ENCODE measurements at regions not wholly inside any gene's neighbourhood (a gene's known extent, or its start where the extent isn't known, plus 50 kb on each side); places are given as distances from the start of the nearest gene placed in this dataset.

DNA sequence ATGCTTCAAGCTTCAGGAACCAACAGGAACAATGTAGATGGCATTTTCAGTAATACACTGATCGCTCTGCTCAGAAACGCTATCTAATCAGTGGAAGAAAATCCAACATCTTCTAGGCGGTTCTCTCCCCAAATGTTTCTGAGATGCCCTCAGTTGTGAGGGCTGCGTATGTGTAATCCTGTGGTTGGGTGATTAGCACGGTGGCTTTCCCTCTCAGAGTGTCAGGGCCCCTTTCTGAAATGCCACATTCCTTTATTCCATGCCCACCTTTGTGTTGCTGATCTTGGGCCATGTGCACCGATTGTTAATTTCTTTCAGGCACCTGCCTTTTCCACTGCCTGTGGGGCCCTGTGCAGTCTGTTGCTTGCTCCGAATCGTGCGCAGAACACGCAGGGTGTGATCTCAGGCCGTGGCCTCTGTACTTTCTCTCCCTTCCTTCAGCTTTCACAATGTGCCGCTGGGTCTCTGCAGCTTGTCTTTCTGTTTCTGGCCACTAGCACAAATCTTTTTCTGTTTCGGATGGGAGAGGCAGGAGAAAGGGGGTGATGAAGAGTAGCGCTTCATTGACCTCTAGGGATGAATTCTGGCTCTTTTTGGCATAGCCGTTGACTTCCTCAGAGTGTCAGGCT lies 324.0 kb downstream of the PARP8 start:
- H3K27ac ChIP-seq: no peak overlapping the region
- no peak for ATAC-seq
- 93 to 100% methylated on average over 6 to 15 of the region's 15 CpGs for WGBS, 2 donors (ENCODE audit: low coverage in 1 of 2)
- TF ChIP-seq EP300 (IDR thresholded peaks at IDR 0.05): no peak
- TF ChIP-seq, protein P1, sequence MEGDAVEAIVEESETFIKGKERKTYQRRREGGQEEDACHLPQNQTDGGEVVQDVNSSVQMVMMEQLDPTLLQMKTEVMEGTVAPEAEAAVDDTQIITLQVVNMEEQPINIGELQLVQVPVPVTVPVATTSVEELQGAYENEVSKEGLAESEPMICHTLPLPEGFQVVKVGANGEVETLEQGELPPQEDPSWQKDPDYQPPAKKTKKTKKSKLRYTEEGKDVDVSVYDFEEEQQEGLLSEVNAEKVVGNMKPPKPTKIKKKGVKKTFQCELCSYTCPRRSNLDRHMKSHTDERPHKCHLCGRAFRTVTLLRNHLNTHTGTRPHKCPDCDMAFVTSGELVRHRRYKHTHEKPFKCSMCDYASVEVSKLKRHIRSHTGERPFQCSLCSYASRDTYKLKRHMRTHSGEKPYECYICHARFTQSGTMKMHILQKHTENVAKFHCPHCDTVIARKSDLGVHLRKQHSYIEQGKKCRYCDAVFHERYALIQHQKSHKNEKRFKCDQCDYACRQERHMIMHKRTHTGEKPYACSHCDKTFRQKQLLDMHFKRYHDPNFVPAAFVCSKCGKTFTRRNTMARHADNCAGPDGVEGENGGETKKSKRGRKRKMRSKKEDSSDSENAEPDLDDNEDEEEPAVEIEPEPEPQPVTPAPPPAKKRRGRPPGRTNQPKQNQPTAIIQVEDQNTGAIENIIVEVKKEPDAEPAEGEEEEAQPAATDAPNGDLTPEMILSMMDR (IDR thresholded peaks at IDR 0.05): no peak
- TF ChIP-seq POLR2A (IDR thresholded peaks at IDR 0.05): no peak
- TF ChIP-seq POLR2AphosphoS5 (IDR thresholded peaks at IDR 0.05): no peak
- H3K4me1 ChIP-seq: no peaks in the 10 kb centered on the region
- no peaks in the 10 kb centered on the region for H3K9me3 ChIP-seq
- no peaks in the 10 kb centered on the region for H3K36me3 ChIP-seq
- H3K27me3 ChIP-seq: no peaks in the 10 kb centered on the region
- H3K4me3 ChIP-seq: no peak overlapping the region

GRCh38 chr5:50995285-50995942 lies 329.0 kb downstream of the PARP8 start:
- Histone ChIP-seq H3K27ac (no peak overlapping the region), H3K36me3 (no peaks in the 10 kb centered on the region), H3K4me3 (no peak overlapping the region), H3K27me3 (no peaks in the 10 kb centered on the region), H3K9me3 (no peaks in the 10 kb centered on the region), H3K4me1 (no peaks in the 10 kb centered on the region)
- no peak for ATAC-seq
- WGBS, 2 donors (ENCODE audit: low coverage in 1 of 2): 76 to 85% methylated on average over 2 to 3 of the region's 3 CpGs
- no peak for TF ChIP-seq POLR2AphosphoS5 (IDR thresholded peaks at IDR 0.05)
- TF ChIP-seq, protein P1 (IDR thresholded peaks at IDR 0.05): no peak
- no peak for TF ChIP-seq EP300 (IDR thresholded peaks at IDR 0.05)
- TF ChIP-seq POLR2A (IDR thresholded peaks at IDR 0.05): no peak

DNA sequence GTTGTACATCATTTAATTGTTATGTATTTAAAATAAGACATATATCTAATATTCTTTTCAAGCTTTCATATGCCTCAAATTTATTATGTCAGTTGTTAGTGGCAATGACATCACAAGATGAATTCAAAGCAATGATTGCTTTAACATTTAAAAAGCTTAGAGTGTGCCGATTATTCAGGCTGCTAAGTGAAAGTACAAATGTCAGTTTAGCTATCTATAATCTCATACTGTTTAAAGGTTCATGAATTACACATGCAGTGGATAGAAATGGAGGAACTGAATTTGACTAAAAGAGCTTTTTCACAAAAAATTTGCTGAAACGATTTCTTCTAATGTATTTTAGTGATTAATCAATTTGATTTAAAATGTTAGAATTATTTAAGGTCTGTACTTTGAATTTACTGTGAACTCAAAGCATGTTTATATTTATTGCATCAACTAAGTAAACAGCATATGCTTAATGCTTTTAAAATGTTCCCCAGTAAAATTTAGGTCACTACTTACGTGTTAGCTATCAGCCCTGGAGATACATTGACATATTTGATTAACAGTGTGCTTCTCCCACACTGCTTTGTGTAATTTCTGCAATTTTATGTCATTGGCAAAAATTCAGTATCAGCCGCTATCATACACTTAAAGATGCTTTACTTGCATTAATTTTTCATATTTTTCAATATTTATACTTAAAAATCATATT lies 334.9 kb downstream of the PARP8 start:
- no peak for ATAC-seq

DNA sequence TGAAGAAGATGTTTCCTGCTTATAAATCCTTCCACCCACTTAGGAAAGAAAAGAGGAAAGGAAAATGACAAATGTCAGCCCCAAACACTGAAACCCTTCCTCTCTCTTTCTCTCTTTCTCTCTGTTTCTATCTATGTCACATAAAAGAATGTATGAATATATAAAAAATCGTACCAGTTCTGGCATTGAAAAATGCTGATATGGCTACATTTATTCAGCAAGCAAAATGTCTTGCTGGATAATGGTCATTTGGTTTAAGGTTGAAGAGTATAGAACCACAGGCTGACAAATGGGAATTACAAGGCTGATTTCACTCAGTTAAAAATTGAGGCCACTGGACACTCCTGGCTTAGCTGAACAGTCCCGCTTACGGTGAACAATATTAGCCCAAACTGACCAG lies 335.9 kb downstream of the PARP8 start:
- Histone ChIP-seq H3K4me1 (no peaks in the 10 kb centered on the region), H3K27me3 (peaks cover 6% of the 10 kb centered on the region), H3K9me3 (no peaks in the 10 kb centered on the region), H3K4me3 (no peak overlapping the region), H3K27ac (no peak overlapping the region), H3K36me3 (no peaks in the 10 kb centered on the region)
- WGBS, 2 donors (ENCODE audit: low coverage in 1 of 2): 88 to 94% methylated on average over 3 of the region's 3 CpGs
- ATAC-seq: no peak
- TF ChIP-seq, protein P1 (IDR thresholded peaks at IDR 0.05): no peak
- TF ChIP-seq POLR2AphosphoS5 (IDR thresholded peaks at IDR 0.05) (no peak), POLR2A (IDR thresholded peaks at IDR 0.05) (no peak), EP300 (IDR thresholded peaks at IDR 0.05) (no peak)

More for the DNA sequence above, 334.9 kb downstream of the PARP8 start:
- WGBS, 2 donors (ENCODE audit: low coverage in 1 of 2): 59 to 63% methylated on average over 4 of the region's 4 CpGs
- H3K4me3 ChIP-seq: no peak overlapping the region
- H3K4me1 ChIP-seq: no peaks in the 10 kb centered on the region
- no peaks in the 10 kb centered on the region for H3K9me3 ChIP-seq
- no peaks in the 10 kb centered on the region for H3K36me3 ChIP-seq
- TF ChIP-seq EP300 (IDR thresholded peaks at IDR 0.05) (no peak), POLR2A (IDR thresholded peaks at IDR 0.05) (no peak), POLR2AphosphoS5 (IDR thresholded peaks at IDR 0.05) (no peak)
- TF ChIP-seq, protein P1 (IDR thresholded peaks at IDR 0.05): no peak
- H3K27me3 ChIP-seq: peaks cover under 1% of the 10 kb centered on the region
- H3K27ac ChIP-seq: no peak overlapping the region
